Tibial nerve (tissue), 4 donors: ENCODE measurements at regions not wholly inside any gene's neighbourhood (a gene's known extent, or its start where the extent isn't known, plus 50 kb on each side); places are given as distances from the start of the nearest gene placed in this dataset.

Experiments used
- DNase-seq, 2 donors: peaks; one replicate each; pipeline ENCODE4 v3.0.0-alpha.2; 2019; ENCODE audit warnings: low spot score in 2 of 2
- H3K27ac ChIP-seq, 4 donors: fragments of 200-600 bp; sonication (generic) in 3 of 4; one replicate each; pipeline ENCODE4 v1.5.1; 2017 to 2019; ENCODE audit warnings: mild to moderate bottlenecking in 1 of 4
- H3K27me3 ChIP-seq, 2 donors: fragments of 200-600 bp; sonication (generic) in 1 of 2; one replicate each; pipeline versions ENCODE4 v1.5.1 to v1.6.0; 2017 to 2019
- H3K36me3 ChIP-seq, 3 donors: fragments of 200-600 bp; sonication (generic); one replicate each; pipeline ENCODE4 v1.5.1; 2018 to 2019
- H3K4me1 ChIP-seq, 4 donors: fragments of 200-600 bp; sonication (generic) in 3 of 4; one replicate each; pipeline ENCODE4 v1.5.1; 2017 to 2019
- H3K4me3 ChIP-seq, 4 donors: fragments of 200-600 bp; sonication (generic) in 3 of 4; one replicate each; pipeline ENCODE4 v1.5.1; 2017 to 2019; ENCODE audit warnings: mild to moderate bottlenecking in 1 of 4, moderate library complexity in 1 of 4
- H3K9me3 ChIP-seq, 4 donors: fragments of 200-600 bp; sonication (generic) in 3 of 4; one replicate each; pipeline ENCODE4 v1.5.1; 2017 to 2019
- CTCF ChIP-seq, 5 experiments: fragments of 200-600 bp in 3 of 5; fragments of 450-650 bp in 2 of 5; sonication (generic) in 3 of 5; IDR thresholded peaks; one replicate each; pipeline ENCODE4 v1.5.1; 2016 to 2019; ENCODE audit warnings: antibody characterized with exemption in 5 of 5, mild to moderate bottlenecking in 3 of 5, moderate library complexity in 2 of 5
- EP300 ChIP-seq, 2 donors: sonication (generic); formaldehyde crosslinking; IDR thresholded peaks; one replicate each; pipeline ENCODE4 v1.6.1; 2017; ENCODE audit warnings: antibody characterized with exemption in 2 of 2, mild to moderate bottlenecking in 1 of 2
- POLR2A ChIP-seq, 2 donors: fragments of 450-650 bp; IDR thresholded peaks; one replicate each; pipeline ENCODE4 v1.6.1; 2017; ENCODE audit warnings: antibody characterized with exemption in 2 of 2, mild to moderate bottlenecking in 2 of 2, moderate library complexity in 2 of 2
- WGBS, 2 donors: methylation state at CpG; one replicate each; pipeline ENCODE4 v1.1.5; 2018; 5-methylcytosine and 5-hydroxymethylcytosine counted together

- Histone ChIP-seq H3K36me3 (no peaks in the 10 kb centered on the region), H3K4me3 (no peak overlapping the region), H3K27ac (no peak overlapping the region), H3K27me3 (no peaks in the 10 kb centered on the region), H3K4me1 (no peaks in the 10 kb centered on the region), H3K9me3 (no peaks in the 10 kb centered on the region)
- DNase-seq = no peak
- 55 to 59% methylated on average over 2 of the region's 2 CpGs for WGBS, 2 donors
- TF ChIP-seq EP300 (IDR thresholded peaks at IDR 0.05) (no peak), POLR2A (IDR thresholded peaks at IDR 0.05) (no peak), CTCF (IDR thresholded peaks at IDR 0.05) (no peak)
Observed at GRCh38 chr14:26173581-26174110, 424.2 kb downstream of the NOVA1 start.

GRCh38 chr14:26172396-26172795 lies 425.4 kb downstream of the NOVA1 start:
- H3K27me3 ChIP-seq = no peaks in the 10 kb centered on the region
- H3K36me3 ChIP-seq = no peaks in the 10 kb centered on the region
- H3K27ac ChIP-seq = no peak overlapping the region
- no peaks in the 10 kb centered on the region for H3K9me3 ChIP-seq
- no peaks in the 10 kb centered on the region for H3K4me1 ChIP-seq
- no peak for DNase-seq
- no peak overlapping the region for H3K4me3 ChIP-seq
- no peak for TF ChIP-seq EP300 (IDR thresholded peaks at IDR 0.05)
- no peak for TF ChIP-seq POLR2A (IDR thresholded peaks at IDR 0.05)
- TF ChIP-seq CTCF (IDR thresholded peaks at IDR 0.05) = no peak

DNA sequence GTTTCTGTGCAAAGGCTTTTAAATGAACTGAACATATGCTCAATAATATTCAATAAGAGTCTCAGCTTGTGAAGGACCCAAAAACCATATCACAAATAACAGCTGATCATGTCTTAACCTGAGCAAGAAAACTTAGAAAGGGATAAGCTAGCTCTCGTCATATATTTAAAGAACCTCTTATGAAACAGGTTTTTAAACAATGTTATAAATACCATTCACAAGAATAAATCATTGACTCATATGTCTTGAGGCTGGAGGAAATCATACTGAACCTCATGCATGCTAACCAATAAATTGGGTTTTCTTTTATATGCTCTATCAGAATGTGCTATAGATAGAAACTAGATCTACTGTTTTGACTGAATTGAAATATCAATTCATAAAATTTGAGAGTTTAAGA lies 426.9 kb downstream of the NOVA1 start:
- 83 to 87% methylated on average over 1 of the region's 1 CpG for WGBS, 2 donors
- TF ChIP-seq CTCF (IDR thresholded peaks at IDR 0.05) (no peak), POLR2A (IDR thresholded peaks at IDR 0.05) (no peak), EP300 (IDR thresholded peaks at IDR 0.05) (no peak)
- DNase-seq = no peak
- Histone ChIP-seq H3K4me1 (no peaks in the 10 kb centered on the region), H3K27ac (no peak overlapping the region), H3K4me3 (no peak overlapping the region), H3K9me3 (no peaks in the 10 kb centered on the region), H3K27me3 (no peaks in the 10 kb centered on the region), H3K36me3 (no peaks in the 10 kb centered on the region)

DNA sequence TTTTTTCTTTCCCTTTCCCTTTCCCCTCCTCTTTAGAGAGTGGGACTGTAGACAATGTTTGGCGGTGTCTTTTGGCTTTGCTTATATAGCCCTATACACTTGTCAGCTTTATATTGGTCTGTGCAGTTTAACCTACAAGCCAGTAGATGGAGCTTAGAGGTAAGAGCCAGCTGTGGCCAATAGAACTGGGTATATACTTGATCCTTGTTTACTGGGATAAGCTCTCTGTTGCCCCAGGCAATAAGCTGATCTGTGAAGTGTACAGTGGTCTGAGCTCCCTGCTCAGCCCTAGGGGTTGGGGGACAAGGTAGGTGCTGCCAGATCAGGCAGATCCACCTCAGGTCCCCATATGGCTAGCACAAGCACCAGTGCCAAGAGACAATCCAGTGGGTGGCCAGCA lies 434.1 kb downstream of the NOVA1 start:
- Histone ChIP-seq H3K4me3 (no peak overlapping the region), H3K9me3 (no peaks in the 10 kb centered on the region), H3K27me3 (no peaks in the 10 kb centered on the region), H3K4me1 (no peaks in the 10 kb centered on the region), H3K36me3 (no peaks in the 10 kb centered on the region), H3K27ac (no peak overlapping the region)
- no peak for DNase-seq
- no peak for TF ChIP-seq POLR2A (IDR thresholded peaks at IDR 0.05)
- TF ChIP-seq CTCF (IDR thresholded peaks at IDR 0.05) = peak in 3 of 5 experiments; percentile 18 to 43 (median 30)
- TF ChIP-seq EP300 (IDR thresholded peaks at IDR 0.05) = no peak
- 48 to 63% methylated on average over 1 of the region's 1 CpG for WGBS, 2 donors

GRCh38 chr14:26157517-26157916 lies 440.3 kb downstream of the NOVA1 start:
- DNase-seq = no peak
- Histone ChIP-seq H3K9me3 (peaks cover 0 to 22% (median 4%) of the 10 kb centered on the region in 4 donors), H3K27ac (no peak overlapping the region), H3K4me1 (no peaks in the 10 kb centered on the region), H3K36me3 (no peaks in the 10 kb centered on the region), H3K27me3 (no peaks in the 10 kb centered on the region), H3K4me3 (no peak overlapping the region)
- TF ChIP-seq CTCF (IDR thresholded peaks at IDR 0.05) (no peak), EP300 (IDR thresholded peaks at IDR 0.05) (no peak)
- 58 to 63% methylated on average over 1 of the region's 1 CpG for WGBS, 2 donors
